ENCODE measurements at regions not wholly inside any gene's neighbourhood (a gene's known extent, or its start where the extent isn't known, plus 50 kb on each side); places are given as distances from the start of the nearest gene placed in this dataset.

DNA sequence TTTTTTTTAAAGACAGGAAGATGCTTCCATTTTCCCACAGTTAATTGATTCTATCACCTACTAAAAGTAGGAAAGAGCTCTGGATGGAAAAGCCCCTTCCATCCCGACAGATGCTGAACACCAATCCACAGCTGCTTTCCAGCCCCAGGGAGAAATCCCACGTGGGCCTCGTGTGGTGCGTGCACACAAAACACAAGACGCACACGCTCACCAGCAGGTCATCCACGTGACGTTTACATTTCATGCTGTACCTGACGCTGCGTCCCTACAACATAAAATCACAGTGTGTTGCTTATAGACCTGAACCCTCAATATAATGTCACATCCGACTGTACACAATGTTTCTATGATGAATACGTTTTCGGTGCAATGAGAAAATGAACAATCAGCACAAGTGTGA lies 50.2 kb upstream of the DACT2 start:
- Histone ChIP-seq H3K36me3 (ENCODE audit: insufficient read depth, low read length) (no peaks in the 10 kb centered on the region), H3K27ac (no peak overlapping the region), H3K9ac (ENCODE audit: insufficient read length) (no peak overlapping the region), H3K4me3 (0 out of 2 replicates have a peak overlapping the region, but pooled peaks have one; percentile 19), H3K9me3 (ENCODE audit: low read depth, low read length) (no peaks in the 10 kb centered on the region)
- no peak for DNase-seq (ENCODE audit: low read depth, low spot score)
- TF ChIP-seq EZH2 (IDR thresholded peaks at IDR 0.05) (no peak), FOXP2 (optimal IDR thresholded peaks at IDR 0.05; ENCODE audit: control extremely low read depth, extremely low read length, insufficient read depth) (no peak), POLR2AphosphoS5 (IDR thresholded peaks at IDR 0.05; ENCODE audit: borderline replicate concordance, low read depth, low read length) (no peak)

DNA sequence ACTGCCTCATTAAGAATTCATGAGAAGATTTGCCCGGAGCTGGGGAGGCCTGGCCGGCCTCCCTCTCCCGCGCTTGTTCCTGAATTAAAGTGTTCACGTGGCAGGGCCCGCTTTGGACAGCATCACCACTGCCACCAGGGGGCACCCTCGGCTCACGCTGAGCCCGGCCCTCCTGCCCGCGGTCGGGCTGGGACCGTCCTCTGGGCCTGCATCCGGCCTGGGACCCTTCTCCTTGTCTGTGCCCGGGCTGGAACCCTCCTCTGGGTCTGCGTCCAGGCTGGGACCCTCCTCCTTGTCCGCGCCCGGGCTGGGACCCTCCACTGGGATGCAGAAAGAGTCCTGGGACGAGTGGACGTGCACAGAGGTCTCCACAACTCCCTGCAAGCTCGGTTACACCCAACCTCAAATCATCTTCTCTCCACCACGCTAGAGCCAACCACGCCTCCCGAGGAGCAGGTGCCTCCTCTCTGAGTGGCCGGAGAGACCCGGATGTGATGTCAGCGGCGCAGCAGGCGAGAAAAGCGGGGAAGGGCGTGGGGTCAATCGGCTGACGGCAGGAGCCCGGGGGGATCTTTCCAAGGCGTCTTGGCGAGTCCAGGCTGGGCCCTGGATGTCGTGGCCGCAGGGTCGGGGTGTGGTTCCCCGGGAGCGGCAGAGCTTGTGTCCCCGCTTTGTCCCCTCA lies 50.9 kb upstream of the DACT2 start:
- Histone ChIP-seq H3K36me3 (ENCODE audit: insufficient read depth, low read length) (no peaks in the 10 kb centered on the region), H3K4me3 (0 out of 2 replicates have a peak overlapping the region, but pooled peaks have one; percentile 19), H3K9ac (ENCODE audit: insufficient read length) (no peak overlapping the region), H3K9me3 (ENCODE audit: low read depth, low read length) (no peaks in the 10 kb centered on the region), H3K27ac (no peak overlapping the region)
- TF ChIP-seq EZH2 (IDR thresholded peaks at IDR 0.05) = no peak
- TF ChIP-seq POLR2AphosphoS5 (IDR thresholded peaks at IDR 0.05; ENCODE audit: borderline replicate concordance, low read depth, low read length) = no peak
- TF ChIP-seq FOXP2 (optimal IDR thresholded peaks at IDR 0.05; ENCODE audit: control extremely low read depth, extremely low read length, insufficient read depth) = no peak
- DNase-seq (ENCODE audit: low read depth, low spot score) = no peak

DNA sequence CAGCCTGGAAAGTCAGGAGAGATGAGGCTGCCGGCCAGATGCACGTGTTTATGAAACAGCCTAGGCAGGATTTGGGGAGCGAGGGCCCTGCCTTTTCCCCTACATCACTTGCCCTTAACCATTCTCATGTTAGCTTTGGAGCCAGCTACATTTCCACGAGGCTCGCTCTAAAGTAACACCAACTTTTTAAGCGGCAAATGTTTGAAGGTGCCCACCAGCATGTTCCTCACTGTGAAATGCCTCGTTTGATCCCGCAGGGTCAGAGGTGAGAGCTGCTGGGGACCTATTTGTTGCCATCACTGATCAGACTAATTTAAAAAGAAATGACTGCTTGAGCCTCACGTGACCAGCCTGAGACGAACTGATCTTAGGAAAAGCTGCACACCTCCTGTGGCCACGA lies 51.6 kb upstream of the DACT2 start:
- TF ChIP-seq POLR2AphosphoS5 (IDR thresholded peaks at IDR 0.05; ENCODE audit: borderline replicate concordance, low read depth, low read length) = no peak
- Histone ChIP-seq H3K36me3 (ENCODE audit: insufficient read depth, low read length) (no peaks in the 10 kb centered on the region), H3K27ac (no peak overlapping the region), H3K4me3 (no peak overlapping the region), H3K9ac (ENCODE audit: insufficient read length) (no peak overlapping the region), H3K9me3 (ENCODE audit: low read depth, low read length) (no peaks in the 10 kb centered on the region)
- no peak for DNase-seq (ENCODE audit: low read depth, low spot score)

DNA sequence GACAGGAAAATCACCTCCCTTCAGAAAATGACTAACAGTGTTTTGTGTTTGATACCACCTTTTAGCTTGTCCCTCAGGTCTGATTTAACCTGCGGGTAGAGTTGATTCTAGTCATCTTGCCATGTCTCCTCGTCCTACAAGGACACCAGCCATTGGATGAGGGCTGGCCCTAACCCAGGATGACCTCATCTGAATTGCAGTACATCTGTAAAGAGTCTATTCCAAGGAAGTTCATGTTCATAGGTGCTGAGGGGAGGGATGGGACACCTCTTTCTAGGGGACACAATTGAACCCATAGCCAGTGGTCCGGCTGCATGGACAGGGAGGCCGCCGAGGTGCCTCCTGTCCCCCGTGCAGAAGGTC lies 52.0 kb upstream of the DACT2 start:
- Histone ChIP-seq H3K9me3 (ENCODE audit: low read depth, low read length) (no peaks in the 10 kb centered on the region), H3K36me3 (ENCODE audit: insufficient read depth, low read length) (no peaks in the 10 kb centered on the region), H3K27ac (no peak overlapping the region), H3K4me3 (no peak overlapping the region), H3K9ac (ENCODE audit: insufficient read length) (no peak overlapping the region)
- no peak for TF ChIP-seq EZH2 (IDR thresholded peaks at IDR 0.05)
- no peak for DNase-seq (ENCODE audit: low read depth, low spot score)

DNA sequence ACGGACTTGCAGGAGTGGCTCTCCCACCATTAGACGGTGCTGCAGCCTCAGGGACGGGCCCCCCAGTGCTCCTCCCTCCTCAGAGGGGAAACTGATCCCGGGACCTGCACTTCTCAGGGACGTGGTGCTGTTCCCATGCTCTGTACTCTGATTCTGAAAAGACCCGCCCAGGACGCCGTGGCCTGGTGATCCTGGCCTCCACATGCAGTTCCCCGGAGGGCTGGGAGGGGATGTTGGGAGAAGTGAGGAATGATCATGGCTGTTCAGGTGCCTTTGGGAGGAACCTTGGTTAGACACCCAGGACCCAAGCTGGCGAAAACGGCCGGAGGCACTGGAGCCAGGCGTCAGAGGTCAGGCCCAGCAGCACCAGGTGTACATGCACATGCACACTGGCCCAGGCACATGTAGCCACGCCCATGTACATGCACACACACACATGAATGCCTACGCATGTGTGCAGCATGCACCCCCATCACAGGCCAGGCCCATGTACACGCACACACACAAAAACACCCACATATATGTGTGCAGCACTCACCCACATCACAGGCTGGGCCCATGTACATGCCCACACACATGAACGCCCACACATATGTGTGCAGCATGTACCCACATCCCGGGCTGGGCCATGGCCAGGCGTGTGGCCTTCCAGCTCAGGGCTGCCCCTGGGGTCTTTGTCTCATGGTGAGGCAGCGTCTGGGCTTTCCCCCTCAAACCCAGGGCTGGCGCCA lies 52.6 kb upstream of the DACT2 start:
- no peak for TF ChIP-seq POLR2AphosphoS5 (IDR thresholded peaks at IDR 0.05; ENCODE audit: borderline replicate concordance, low read depth, low read length)
- no peak for TF ChIP-seq EZH2 (IDR thresholded peaks at IDR 0.05)
- no peak for TF ChIP-seq FOXP2 (optimal IDR thresholded peaks at IDR 0.05; ENCODE audit: control extremely low read depth, extremely low read length, insufficient read depth)
- DNase-seq (ENCODE audit: low read depth, low spot score) = no peak
- no peaks in the 10 kb centered on the region for H3K9me3 ChIP-seq (ENCODE audit: low read depth, low read length)

DNA sequence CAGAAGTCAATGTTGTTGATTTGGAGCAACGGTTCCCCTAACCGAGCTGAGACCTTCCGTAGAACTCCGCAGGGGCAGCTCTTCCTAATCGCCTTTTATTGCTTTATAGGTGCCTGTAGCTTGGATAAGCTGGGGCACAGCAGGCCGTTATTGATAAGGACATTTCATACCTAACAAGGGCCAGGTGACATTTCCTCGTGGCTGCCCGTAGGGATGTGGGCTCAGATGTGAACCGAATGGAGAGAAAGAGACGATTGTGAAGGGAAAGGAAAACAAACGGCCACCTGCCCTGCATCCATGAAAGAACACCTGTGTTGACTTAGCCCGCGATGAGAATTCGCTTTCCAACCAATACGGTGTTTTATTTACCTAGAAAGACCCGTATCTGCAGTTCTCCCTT lies 53.3 kb upstream of the DACT2 start:
- Histone ChIP-seq H3K9ac (ENCODE audit: insufficient read length) (no peak overlapping the region), H3K36me3 (ENCODE audit: insufficient read depth, low read length) (no peaks in the 10 kb centered on the region), H3K27ac (no peak overlapping the region), H3K4me3 (no peak overlapping the region), H3K9me3 (ENCODE audit: low read depth, low read length) (no peaks in the 10 kb centered on the region)
- no peak for DNase-seq (ENCODE audit: low read depth, low spot score)
- TF ChIP-seq EZH2 (IDR thresholded peaks at IDR 0.05) = no peak
- no peak for TF ChIP-seq POLR2AphosphoS5 (IDR thresholded peaks at IDR 0.05; ENCODE audit: borderline replicate concordance, low read depth, low read length)
- no peak for TF ChIP-seq FOXP2 (optimal IDR thresholded peaks at IDR 0.05; ENCODE audit: control extremely low read depth, extremely low read length, insufficient read depth)

More for the DNA sequence above, 52.6 kb upstream of the DACT2 start:
- H3K36me3 ChIP-seq (ENCODE audit: insufficient read depth, low read length) = no peaks in the 10 kb centered on the region
- H3K9ac ChIP-seq (ENCODE audit: insufficient read length) = no peak overlapping the region
- H3K27ac ChIP-seq = no peak overlapping the region
- H3K4me3 ChIP-seq = no peak overlapping the region

DNA sequence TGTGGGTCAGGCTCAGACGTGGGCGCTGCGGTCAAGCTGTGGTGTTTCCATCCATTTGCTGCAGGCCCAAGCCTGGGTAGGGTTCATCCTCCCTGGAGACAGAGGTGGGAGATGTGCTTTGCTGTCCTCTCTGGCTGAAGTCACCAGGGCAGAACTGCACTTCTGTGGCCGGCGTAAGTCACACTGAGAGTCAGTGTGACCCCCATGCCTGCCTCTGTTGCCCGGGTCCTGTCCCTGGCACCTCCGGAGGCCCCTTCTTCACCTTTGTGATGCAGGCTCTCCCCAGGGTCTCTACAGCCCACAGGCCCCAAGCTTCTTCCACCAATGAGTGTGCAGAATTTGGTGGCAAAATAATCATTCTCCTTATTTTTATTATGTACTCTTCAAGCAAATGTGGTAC lies 53.8 kb upstream of the DACT2 start:
- TF ChIP-seq FOXP2 (optimal IDR thresholded peaks at IDR 0.05; ENCODE audit: control extremely low read depth, extremely low read length, insufficient read depth) = no peak
- TF ChIP-seq POLR2AphosphoS5 (IDR thresholded peaks at IDR 0.05; ENCODE audit: borderline replicate concordance, low read depth, low read length) = no peak
- TF ChIP-seq EZH2 (IDR thresholded peaks at IDR 0.05) = no peak
- Histone ChIP-seq H3K9me3 (ENCODE audit: low read depth, low read length) (no peaks in the 10 kb centered on the region), H3K9ac (ENCODE audit: insufficient read length) (no peak overlapping the region), H3K4me3 (no peak overlapping the region), H3K27ac (no peak overlapping the region), H3K36me3 (ENCODE audit: insufficient read depth, low read length) (no peaks in the 10 kb centered on the region)
- no peak for DNase-seq (ENCODE audit: low read depth, low spot score)

DNA sequence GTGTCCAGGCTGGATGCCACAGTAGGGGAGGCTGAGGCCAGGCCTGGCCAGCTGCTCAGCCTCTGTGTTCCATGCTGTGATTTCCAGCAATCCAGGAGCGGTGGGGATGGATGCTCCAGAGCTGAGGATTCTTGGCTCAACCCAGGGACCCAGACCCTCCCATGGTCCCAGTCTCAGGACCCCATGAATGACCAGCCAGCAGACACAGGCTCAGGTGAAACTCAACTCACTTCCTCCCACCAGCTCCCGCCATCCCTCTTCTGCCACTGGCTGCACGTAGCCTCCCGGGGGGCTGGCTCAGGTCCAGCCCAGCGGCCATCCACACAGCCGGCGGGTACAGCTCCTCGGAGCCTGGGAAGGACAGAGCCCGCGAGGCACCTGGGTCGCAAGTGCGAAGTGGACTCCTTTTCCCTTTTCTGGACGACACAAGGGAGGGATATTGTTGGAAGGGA lies 54.5 kb upstream of the DACT2 start:
- no peak overlapping the region for H3K4me3 ChIP-seq

More for the DNA sequence above, 54.5 kb upstream of the DACT2 start:
- Histone ChIP-seq H3K9ac (ENCODE audit: insufficient read length) (no peak overlapping the region), H3K27ac (no peak overlapping the region), H3K36me3 (ENCODE audit: insufficient read depth, low read length) (no peaks in the 10 kb centered on the region), H3K9me3 (ENCODE audit: low read depth, low read length) (no peaks in the 10 kb centered on the region)
- DNase-seq (ENCODE audit: low read depth, low spot score) = no peak
- TF ChIP-seq EZH2 (IDR thresholded peaks at IDR 0.05) (no peak), FOXP2 (optimal IDR thresholded peaks at IDR 0.05; ENCODE audit: control extremely low read depth, extremely low read length, insufficient read depth) (no peak), POLR2AphosphoS5 (IDR thresholded peaks at IDR 0.05; ENCODE audit: borderline replicate concordance, low read depth, low read length) (no peak)

All from SK-N-MC (cell line).